ENCODE measurements at regions not wholly inside any gene's neighbourhood (a gene's known extent, or its start where the extent isn't known, plus 50 kb on each side); places are given as distances from the start of the nearest gene placed in this dataset.

GRCh38 chr13:31605076-31605860 is 134.1 kb upstream of the RXFP2 start:
- no peak for TF ChIP-seq CTCF (IDR thresholded peaks at IDR 0.05)
- TF ChIP-seq POLR2AphosphoS5 (IDR thresholded peaks at IDR 0.05; ENCODE audit: insufficient read depth in 1 of 2, low read depth in 1 of 2) = no peak
